Naive B cell (primary cell): ENCODE measurements at regions not wholly inside any gene's neighbourhood (a gene's known extent, or its start where the extent isn't known, plus 50 kb on each side); places are given as distances from the start of the nearest gene placed in this dataset.

Source experiments
- ATAC-seq, 2 donors: fragments of 150-1000 bp; cut with Tn5 transposase; 2 replicates each; pipeline ENCODE4 v1.10.0; 2021; ENCODE audit warnings: low read depth in 2 of 2, mild to moderate bottlenecking in 2 of 2, moderate library complexity in 2 of 2
- DNase-seq: peaks from one replicate; pipeline ENCODE4 v3.0.0; 2022
- H3K27ac Mint-ChIP-seq, 6 donors: one replicate each; pipeline ENCODE4 v1.8.0; 2020 to 2022; ENCODE audit warnings: mild to moderate bottlenecking in 6 of 6, mixed read lengths in 6 of 6, moderate library complexity in 5 of 6, inconsistent platforms in 2 of 6
- H3K27me3 Mint-ChIP-seq, 3 donors: one replicate each; pipeline ENCODE4 v1.8.0; 2021 to 2022; ENCODE audit warnings: mixed read lengths in 3 of 3, mild to moderate bottlenecking in 1 of 3
- H3K36me3 Mint-ChIP-seq, 2 donors: one replicate each; pipeline ENCODE4 v1.8.0; 2020 to 2022; ENCODE audit warnings: mixed read lengths in 2 of 2, inconsistent platforms in 1 of 2, mild to moderate bottlenecking in 1 of 2
- H3K4me1 Mint-ChIP-seq, 3 donors: one replicate each; pipeline ENCODE4 v1.8.0; 2020 to 2022; ENCODE audit warnings: mixed read lengths in 3 of 3, inconsistent platforms in 1 of 3, mild to moderate bottlenecking in 1 of 3, moderate library complexity in 1 of 3
- H3K4me3 Mint-ChIP-seq, 8 donors: one replicate each; pipeline ENCODE4 v1.8.0; 2020 to 2022; ENCODE audit warnings: mild to moderate bottlenecking in 8 of 8, mixed read lengths in 8 of 8, moderate library complexity in 8 of 8, inconsistent platforms in 2 of 8
- H3K9me3 Mint-ChIP-seq, 7 donors: one replicate each; pipeline ENCODE4 v1.8.0; 2020 to 2022; ENCODE audit warnings: mixed read lengths in 7 of 7, mild to moderate bottlenecking in 5 of 7, inconsistent platforms in 2 of 7, moderate library complexity in 1 of 7

- H3K4me3 Mint-ChIP-seq: no peak overlapping the region
- no peaks in the 10 kb centered on the region for H3K9me3 Mint-ChIP-seq
- peaks cover 12 to 18% (median 15%) of the 10 kb centered on the region in 3 donors for H3K27me3 Mint-ChIP-seq
- no peak overlapping the region for H3K27ac Mint-ChIP-seq
- ATAC-seq: no peak
- peaks cover 0 to 3% (median 0%) of the 10 kb centered on the region in 3 donors for H3K4me1 Mint-ChIP-seq
- H3K36me3 Mint-ChIP-seq: no peaks in the 10 kb centered on the region
- no peak for DNase-seq
Measured at GRCh38 chr5:68966596-68966995, 127.2 kb upstream of the SLC30A5 start.

- H3K36me3 Mint-ChIP-seq: no peaks in the 10 kb centered on the region
- no peak for DNase-seq
- no peak overlapping the region for H3K4me3 Mint-ChIP-seq
Measured at GRCh38 chr5:68968429-68968828, 125.4 kb upstream of the SLC30A5 start.

GRCh38 chr5:68970617-68971016, 123.2 kb upstream of the SLC30A5 start:
- H3K27ac Mint-ChIP-seq: no peak overlapping the region
- peaks cover 27 to 36% (median 28%) of the 10 kb centered on the region in 3 donors for H3K27me3 Mint-ChIP-seq
- no peak for ATAC-seq
- DNase-seq: no peak
- H3K4me1 Mint-ChIP-seq: peaks cover 0 to 3% (median 0%) of the 10 kb centered on the region in 3 donors
- H3K36me3 Mint-ChIP-seq: peaks cover 3 to 4% of the 10 kb centered on the region in 2 donors
- H3K9me3 Mint-ChIP-seq: peaks cover 2 to 16% (median 5%) of the 10 kb centered on the region in 7 donors
- no peak overlapping the region for H3K4me3 Mint-ChIP-seq

More at GRCh38 chr5:68968429-68968828, 125.4 kb upstream of the SLC30A5 start:
- ATAC-seq: no peak
- no peak overlapping the region for H3K27ac Mint-ChIP-seq
- H3K4me1 Mint-ChIP-seq: peaks cover 0 to 3% (median 0%) of the 10 kb centered on the region in 3 donors
- peaks cover 0 to 2% (median 0%) of the 10 kb centered on the region in 7 donors for H3K9me3 Mint-ChIP-seq
- peaks cover 21 to 24% (median 23%) of the 10 kb centered on the region in 3 donors for H3K27me3 Mint-ChIP-seq

GRCh38 chr5:68973696-68974095, 120.1 kb upstream of the SLC30A5 start:
- DNase-seq: no peak
- H3K4me1 Mint-ChIP-seq: no peaks in the 10 kb centered on the region
- no peak overlapping the region for H3K4me3 Mint-ChIP-seq
- peaks cover 6 to 17% of the 10 kb centered on the region in 2 donors for H3K36me3 Mint-ChIP-seq
- ATAC-seq: no peak
- peaks cover 10 to 41% (median 21%) of the 10 kb centered on the region in 7 donors for H3K9me3 Mint-ChIP-seq
- H3K27ac Mint-ChIP-seq: no peak overlapping the region
- H3K27me3 Mint-ChIP-seq: peaks cover 31 to 56% (median 38%) of the 10 kb centered on the region in 3 donors

- Mint-ChIP-seq H3K9me3 (peaks cover 6 to 25% (median 13%) of the 10 kb centered on the region in 7 donors), H3K36me3 (peaks cover 7 to 21% of the 10 kb centered on the region in 2 donors), H3K4me3 (no peak overlapping the region), H3K27ac (no peak overlapping the region), H3K27me3 (peaks cover 21 to 35% (median 31%) of the 10 kb centered on the region in 3 donors), H3K4me1 (no peaks in the 10 kb centered on the region)
- ATAC-seq (no peak), DNase-seq (no peak)
Measured at GRCh38 chr5:68983043-68983442, 110.8 kb upstream of the SLC30A5 start.

- Mint-ChIP-seq H3K27me3 (peaks cover 15 to 28% (median 24%) of the 10 kb centered on the region in 3 donors), H3K27ac (no peak overlapping the region), H3K36me3 (peaks cover 1 to 15% of the 10 kb centered on the region in 2 donors), H3K9me3 (peaks cover 1 to 18% (median 10%) of the 10 kb centered on the region in 7 donors), H3K4me1 (no peaks in the 10 kb centered on the region), H3K4me3 (no peak overlapping the region)
- DNase-seq: no peak
- ATAC-seq: no peak
Measured at GRCh38 chr5:68983959-68984358, 109.9 kb upstream of the SLC30A5 start.

GRCh38 chr5:68991279-68992084, 102.3 kb upstream of the SLC30A5 start:
- ATAC-seq (no peak), DNase-seq (no peak)
- Mint-ChIP-seq H3K9me3 (peaks cover 0 to 2% (median 0%) of the 10 kb centered on the region in 7 donors), H3K4me1 (no peaks in the 10 kb centered on the region), H3K27me3 (peaks cover 4 to 16% (median 13%) of the 10 kb centered on the region in 3 donors), H3K27ac (no peak overlapping the region), H3K36me3 (no peaks in the 10 kb centered on the region), H3K4me3 (no peak overlapping the region)

GRCh38 chr5:68994645-68995044, 99.2 kb upstream of the SLC30A5 start:
- H3K4me1 Mint-ChIP-seq: no peaks in the 10 kb centered on the region

GRCh38 chr5:68995845-68996545, 97.8 kb upstream of the SLC30A5 start:
- Mint-ChIP-seq H3K9me3 (peaks cover 0 to 5% (median 0%) of the 10 kb centered on the region in 7 donors), H3K27me3 (peaks cover 13 to 29% (median 24%) of the 10 kb centered on the region in 3 donors), H3K4me1 (no peaks in the 10 kb centered on the region), H3K36me3 (no peaks in the 10 kb centered on the region), H3K4me3 (no peak overlapping the region), H3K27ac (no peak overlapping the region)
- DNase-seq (no peak), ATAC-seq (no peak)

More at GRCh38 chr5:68994645-68995044, 99.2 kb upstream of the SLC30A5 start:
- Mint-ChIP-seq H3K27ac (no peak overlapping the region), H3K4me3 (no peak overlapping the region), H3K27me3 (peaks cover 13 to 30% (median 29%) of the 10 kb centered on the region in 3 donors), H3K36me3 (no peaks in the 10 kb centered on the region), H3K9me3 (peaks cover 0 to 5% (median 0%) of the 10 kb centered on the region in 7 donors)
- no peak for ATAC-seq
- no peak for DNase-seq

GRCh38 chr5:68999181-68999580, 94.6 kb upstream of the SLC30A5 start:
- Mint-ChIP-seq H3K4me1 (no peaks in the 10 kb centered on the region), H3K4me3 (no peak overlapping the region), H3K9me3 (peaks cover 0 to 5% (median 0%) of the 10 kb centered on the region in 7 donors), H3K27ac (no peak overlapping the region), H3K27me3 (peaks cover 16 to 44% (median 32%) of the 10 kb centered on the region in 3 donors), H3K36me3 (no peaks in the 10 kb centered on the region)
- no peak for DNase-seq
- ATAC-seq: no peak

- ATAC-seq: no peak
- no peak for DNase-seq
- H3K27ac Mint-ChIP-seq: no peak overlapping the region
- H3K36me3 Mint-ChIP-seq: no peaks in the 10 kb centered on the region
- peaks cover 0 to 5% (median 0%) of the 10 kb centered on the region in 7 donors for H3K9me3 Mint-ChIP-seq
- H3K4me1 Mint-ChIP-seq: no peaks in the 10 kb centered on the region
- H3K4me3 Mint-ChIP-seq: no peak overlapping the region
- peaks cover 25 to 54% (median 44%) of the 10 kb centered on the region in 3 donors for H3K27me3 Mint-ChIP-seq
Measured at GRCh38 chr5:69000216-69000919, 93.4 kb upstream of the SLC30A5 start.

- H3K27ac Mint-ChIP-seq: no peak overlapping the region
- DNase-seq (no peak), ATAC-seq (no peak)
- H3K27me3 Mint-ChIP-seq: peaks cover 24 to 48% (median 44%) of the 10 kb centered on the region in 3 donors
- H3K36me3 Mint-ChIP-seq: no peaks in the 10 kb centered on the region
- peaks cover 0 to 3% (median 0%) of the 10 kb centered on the region in 7 donors for H3K9me3 Mint-ChIP-seq
- H3K4me1 Mint-ChIP-seq: no peaks in the 10 kb centered on the region
- no peak overlapping the region for H3K4me3 Mint-ChIP-seq
Measured at GRCh38 chr5:69000949-69001348, 92.9 kb upstream of the SLC30A5 start.

GRCh38 chr5:69001627-69002026, 92.2 kb upstream of the SLC30A5 start:
- Mint-ChIP-seq H3K9me3 (peaks cover 0 to 3% (median 0%) of the 10 kb centered on the region in 7 donors), H3K36me3 (no peaks in the 10 kb centered on the region), H3K27ac (no peak overlapping the region), H3K27me3 (peaks cover 21 to 46% (median 45%) of the 10 kb centered on the region in 3 donors), H3K4me3 (peak overlapping the region in 1 of 8 donors; percentile 62), H3K4me1 (no peaks in the 10 kb centered on the region)
- DNase-seq (no peak), ATAC-seq (no peak)
